Hematopoietic multipotent progenitor cell treated with erythropoietin and hydrocortisone succinate and interleukin-3 and kit ligand, for 8 days (in vitro differentiated cells): ENCODE measurements at regions not wholly inside any gene's neighbourhood (a gene's known extent, or its start where the extent isn't known, plus 50 kb on each side); places are given as distances from the start of the nearest gene placed in this dataset.

Experiments used
- DNase-seq: peaks from one replicate; pipeline ENCODE4 v3.0.0-alpha.2; 2015

- DNase-seq = no peak
Observed at GRCh38 chr1:227449741-227450441, 113.5 kb upstream of the ZNF678 start.

GRCh38 chr1:227449051-227449450, 114.3 kb upstream of the ZNF678 start:
- DNase-seq = peak; percentile 71

- no peak for DNase-seq
Observed at GRCh38 chr1:227447531-227447990, 115.8 kb upstream of the ZNF678 start.

- DNase-seq = no peak
Observed at GRCh38 chr1:227445746-227446145, 117.6 kb upstream of the ZNF678 start.

- no peak for DNase-seq
Observed at GRCh38 chr1:227445092-227445674, 118.2 kb upstream of the ZNF678 start.

- DNase-seq = peak; percentile 72
Observed at GRCh38 chr1:227440182-227440581, 121.9 kb upstream of the CDC42BPA start.

GRCh38 chr1:227437495-227438008, 119.3 kb upstream of the CDC42BPA start:
- peak; percentile 87 for DNase-seq

GRCh38 chr1:227434808-227435444, 116.6 kb upstream of the CDC42BPA start:
- DNase-seq = no peak

GRCh38 chr1:227433663-227434341, 115.5 kb upstream of the CDC42BPA start:
- no peak for DNase-seq

- DNase-seq = no peak
Observed at GRCh38 chr1:227432981-227433380, 114.7 kb upstream of the CDC42BPA start.

- DNase-seq = no peak
Observed at GRCh38 chr1:227432181-227432535, 113.9 kb upstream of the CDC42BPA start.

GRCh38 chr1:227429447-227430359, 111.4 kb upstream of the CDC42BPA start:
- no peak for DNase-seq

GRCh38 chr1:227428803-227429202, 110.5 kb upstream of the CDC42BPA start:
- DNase-seq = no peak

- no peak for DNase-seq
Observed at GRCh38 chr1:227427411-227427810, 109.1 kb upstream of the CDC42BPA start.

- peak; percentile 67 for DNase-seq
Observed at GRCh38 chr1:227424953-227425352, 106.7 kb upstream of the CDC42BPA start.

- DNase-seq = no peak
Observed at GRCh38 chr1:227424159-227424680, 105.9 kb upstream of the CDC42BPA start.

- no peak for DNase-seq
Observed at GRCh38 chr1:227422581-227422980, 104.3 kb upstream of the CDC42BPA start.

- DNase-seq = no peak
Observed at GRCh38 chr1:227420147-227420546, 101.9 kb upstream of the CDC42BPA start.

GRCh38 chr1:227417756-227418480, 99.6 kb upstream of the CDC42BPA start:
- no peak for DNase-seq

GRCh38 chr1:227416156-227416830, 98.0 kb upstream of the CDC42BPA start:
- no peak for DNase-seq
